ENCODE measurements at regions not wholly inside any gene's neighbourhood (a gene's known extent, or its start where the extent isn't known, plus 50 kb on each side); places are given as distances from the start of the nearest gene placed in this dataset.

- TF ChIP-seq CTCF (IDR thresholded peaks at IDR 0.05; ENCODE audit: extremely low read depth in 1 of 2, insufficient read depth in 1 of 2, low read depth in 1 of 2, low read length in 2 of 2) (no peak), POLR2A (IDR thresholded peaks at IDR 0.05; ENCODE audit: low read depth, low read length) (no peak), POLR2AphosphoS5 (IDR thresholded peaks at IDR 0.05; ENCODE audit: insufficient read depth, low read depth, low read length) (no peak), MYC (IDR thresholded peaks at IDR 0.05; ENCODE audit: low read depth, low read length) (no peak), JUN (IDR thresholded peaks at IDR 0.05; ENCODE audit: borderline replicate concordance, insufficient read depth, insufficient read length, low read depth) (no peak), MAX (IDR thresholded peaks at IDR 0.05; ENCODE audit: insufficient read depth, insufficient read length) (no peak)
These were observed 149.9 kb downstream of the NPIPB5 start for GRCh38 chr16:22660441-22661160.

Data from endothelial cell of umbilical vein (primary cell).